HepG2 (cell line): ENCODE measurements at regions not wholly inside any gene's neighbourhood (a gene's known extent, or its start where the extent isn't known, plus 50 kb on each side); places are given as distances from the start of the nearest gene placed in this dataset.

ENCODE experiments used
- ATAC-seq: fragments of 200-7000 bp; cut with Tn5 transposase; 3 replicates; pipeline ENCODE4 v1.9.1; 2020; ENCODE audit warnings: mild to moderate bottlenecking, moderate library complexity
- BruUV-seq: library from RNA; stranded (reverse); fragments of 400-500 nt; replicated peaks from 2 replicates; lab custom pipeline; 2021; lab: Mats Ljungman, UMichigan
- CTCF ChIA-PET: fragments of 300-600 bp; formaldehyde crosslinking; extraction: SDS; loops from one replicate; lab custom pipeline; 2021; ENCODE audit warnings: low total read pairs, inconsistent platforms, low intra/inter-chr PET ratio; lab: Yijun Ruan, JAX
- POLR2A ChIA-PET: fragments of 350-600 bp; sonication (Branson Sonifier 250); formaldehyde crosslinking; loops from one replicate; lab custom pipeline; 2020; ENCODE audit warnings: antibody characterized with exemption, inconsistent platforms; lab: Yijun Ruan, JAX
- DNase-seq: peaks from one replicate; pipeline ENCODE4 v3.0.0-alpha.2; 2015; ENCODE audit warnings: low spot score
- FAIRE-seq: peaks from 3 replicates; lab custom pipeline; 2011; peaks lifted over from hg19 to GRCh38; lab: Jason Lieb, UNC
- H2AFZ ChIP-seq: one replicate; pipeline ENCODE4 v1.6.1; 2011; ENCODE audit warnings: low read length, inconsistent platforms
- H3K27ac ChIP-seq: fragments of 300-600 bp; 3 replicates; pipeline ENCODE4 v1.8.0; 2011; ENCODE audit warnings: mixed run types, mild to moderate bottlenecking, mixed read lengths, low read length, inconsistent platforms; ENCODE audit not compliant: insufficient read depth; ENCODE audit errors: extremely low read length
- H3K27me3 ChIP-seq, 2 experiments: fragments of 200-600 bp in 1 of 2; 2 replicates in 1 of 2; 3 replicates in 1 of 2; pipeline versions ENCODE4 v1.6.0 to v1.8.0; 2011; ENCODE audit warnings: low read length in 2 of 2, mild to moderate bottlenecking in 2 of 2, moderate library complexity in 2 of 2, inconsistent platforms in 1 of 2; ENCODE audit not compliant: insufficient read depth in 2 of 2, control insufficient read depth in 1 of 2
- H3K36me3 ChIP-seq, 2 experiments: fragments of 200-600 bp in 1 of 2; replicated peaks in 1 of 2; 2 replicates in 1 of 2; 3 replicates in 1 of 2; pipeline versions ENCODE4 v1.5.1 to v1.8.0; 2011; ENCODE audit warnings: low read length in 2 of 2, inconsistent platforms in 1 of 2; ENCODE audit not compliant: insufficient read depth in 2 of 2, control insufficient read depth in 1 of 2
- H3K4me1 ChIP-seq: 2 replicates; pipeline ENCODE4 v1.5.1; 2012; ENCODE audit warnings: low read length, inconsistent platforms; ENCODE audit not compliant: insufficient read depth
- H3K4me2 ChIP-seq: 2 replicates; pipeline ENCODE4 v1.6.0; 2011; ENCODE audit warnings: low read depth, low read length, inconsistent platforms
- H3K4me3 ChIP-seq, 3 experiments: fragments of 200-600 bp in 1 of 3; sonication (generic), shearing (Covaris generic) in 1 of 3; replicated peaks in 1 of 3; 2 replicates each; pipeline ENCODE4 v1.5.1; 2011 to 2016; ENCODE audit warnings: low read length in 3 of 3, inconsistent platforms in 2 of 3, low read depth in 2 of 3, mild to moderate bottlenecking in 2 of 3, control low read depth in 1 of 3, mixed read lengths in 1 of 3; ENCODE audit not compliant: insufficient read depth in 1 of 3
- H3K79me2 ChIP-seq: one replicate; pipeline ENCODE4 v1.6.1; 2011; ENCODE audit warnings: low read length, inconsistent platforms; ENCODE audit not compliant: insufficient read depth
- H3K9ac ChIP-seq: 2 replicates; pipeline ENCODE4 v1.6.0; 2011; ENCODE audit warnings: mild to moderate bottlenecking, low read depth, low read length, inconsistent platforms; ENCODE audit not compliant: insufficient read depth
- H3K9me3 ChIP-seq: 2 replicates; pipeline ENCODE4 v1.5.1; 2012; ENCODE audit warnings: mild to moderate bottlenecking, low read length
- H4K20me1 ChIP-seq: 2 replicates; pipeline ENCODE4 v1.6.0; 2011; ENCODE audit warnings: inconsistent platforms, mild to moderate bottlenecking, low read length, moderate library complexity; ENCODE audit not compliant: insufficient read depth
- ELF3 ChIP-seq: IDR thresholded peaks from 2 replicates; pipeline ENCODE4 v1.6.1; 2016; ENCODE audit warnings: missing genetic modification reagents, missing compliant biosample characterization
- KLF15 ChIP-seq: sonication (generic); formaldehyde crosslinking; IDR thresholded peaks from 2 replicates; pipeline ENCODE4 v1.8.1; 2023; ENCODE audit warnings: borderline replicate concordance, mild to moderate bottlenecking, inconsistent platforms, missing genetic modification reagents, mixed read lengths
- MAFF ChIP-seq: IDR thresholded peaks from 2 replicates; pipeline ENCODE4 v1.6.1; 2011; ENCODE audit warnings: low read depth, low read length, improper control_type of control experiment
- MAFK ChIP-seq, 2 experiments: IDR thresholded peaks in 1 of 2; conservative IDR thresholded peaks in 1 of 2; 2 replicates each; pipeline ENCODE4 v1.6.1; 2011; ENCODE audit warnings: improper control_type of control experiment in 2 of 2, low read length in 2 of 2
- NFE2L2 ChIP-seq: fragments of 150-350 bp; IDR thresholded peaks from 2 replicates; pipeline ENCODE4 v1.6.1; 2014; ENCODE audit warnings: low read length
- RAD21 ChIP-seq: fragments of 450-650 bp; formaldehyde crosslinking; IDR thresholded peaks from 2 replicates; pipeline ENCODE4 v1.5.0; 2020; ENCODE audit warnings: mild to moderate bottlenecking
- SP4 ChIP-seq: sonication (generic); formaldehyde crosslinking; IDR thresholded peaks from 2 replicates; pipeline ENCODE4 v1.8.1; 2023; ENCODE audit warnings: mild to moderate bottlenecking, missing genetic modification reagents
- ZBTB20 ChIP-seq: sonication (generic); formaldehyde crosslinking; IDR thresholded peaks from 2 replicates; pipeline ENCODE4 v1.8.1; 2023; ENCODE audit warnings: missing genetic modification reagents, low read depth, mild to moderate bottlenecking, borderline replicate concordance
- ZNF496 ChIP-seq: sonication (generic); formaldehyde crosslinking; IDR thresholded peaks from 2 replicates; pipeline ENCODE4 v1.8.1; 2023; ENCODE audit warnings: mild to moderate bottlenecking, moderate library complexity, missing genetic modification reagents; ENCODE audit not compliant: insufficient replicate concordance
- ZNF558 ChIP-seq: sonication (generic); formaldehyde crosslinking; IDR thresholded peaks from 2 replicates; pipeline ENCODE4 v1.9.0; 2022; ENCODE audit warnings: mild to moderate bottlenecking, missing genetic modification reagents, borderline replicate concordance
- ZNF563 ChIP-seq: sonication (generic); formaldehyde crosslinking; IDR thresholded peaks from 2 replicates; pipeline ENCODE4 v1.8.0; 2022; ENCODE audit warnings: mild to moderate bottlenecking, moderate library complexity, missing genetic modification reagents
- ZNF616 ChIP-seq: sonication (generic); formaldehyde crosslinking; IDR thresholded peaks from 2 replicates; pipeline ENCODE4 v1.5.0; 2020; ENCODE audit warnings: low read depth, mild to moderate bottlenecking, missing genetic modification reagents
- WGBS: methylation state at CpG from one replicate; pipeline ENCODE4 v1.1.6; 2017; ENCODE audit warnings: low lambda C conversion rate; 5-methylcytosine and 5-hydroxymethylcytosine counted together
- in situ Hi-C: cut with HindIII; loops from 2 replicates; pipeline ENCODE4 v1.10.0; 2017; ENCODE audit warnings: low pct_unique_long_range_greater_than_20kb; ENCODE audit not compliant: extremely low pct_ligation_motif_present
- intact Hi-C: fragments of 100-400 bp; cut with micrococcal nuclease; formaldehyde crosslinking; loops from one replicate; pipeline ENCODE4 v1.10.0; 2022; ENCODE audit not compliant: unreplicated experiment
- TF ChIP-seq, protein P1 (sequence below): sonication (generic); formaldehyde crosslinking; IDR thresholded peaks from 2 replicates; pipeline ENCODE4 v1.4.0; 2020; ENCODE audit warnings: missing genetic modification reagents
- TF ChIP-seq, protein P2 (sequence below): sonication (generic); formaldehyde crosslinking; IDR thresholded peaks from 2 replicates; pipeline ENCODE4 v1.5.1; 2020; ENCODE audit warnings: missing genetic modification reagents, mild to moderate bottlenecking, borderline replicate concordance
- TF ChIP-seq, protein P3 (sequence below): IDR thresholded peaks from 2 replicates; pipeline ENCODE4 v1.6.1; 2016; ENCODE audit warnings: low read depth, control low read depth

DNA sequence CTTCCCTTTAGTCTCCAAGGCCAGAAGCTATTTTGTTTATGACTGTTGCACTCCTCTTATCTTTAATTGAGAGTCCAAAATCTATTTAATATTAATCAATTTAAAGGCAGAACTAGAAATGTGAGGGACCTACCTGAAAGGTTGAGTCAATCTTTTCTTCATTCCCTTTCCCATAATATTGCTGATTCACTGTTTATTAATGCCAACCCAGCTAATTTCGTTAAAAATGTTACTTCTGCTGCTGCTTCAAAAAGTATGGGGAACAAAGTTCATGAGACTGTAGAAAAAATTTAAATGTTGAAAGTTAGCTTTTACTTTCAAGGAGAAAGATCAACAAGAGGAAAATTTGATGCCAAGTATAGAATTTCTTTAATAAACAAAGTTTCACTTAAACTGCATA, 365.3 kb downstream of the TENT5A start:
- H3K4me1 ChIP-seq: peaks cover 24% of the 10 kb centered on the region
- DNase-seq (no peak), FAIRE-seq (no peak), ATAC-seq (no peak)
- WGBS: 0% methylated on average over 1 of the region's 1 CpG
- ChIA-PET POLR2A (no interaction called here), CTCF (no interaction called here)
- H3K9ac ChIP-seq: no peak overlapping the region
- H3K9me3 ChIP-seq: peaks cover 11% of the 10 kb centered on the region; the same call in 1 of the 2 replicates
- H3K79me2 ChIP-seq: no peaks in the 10 kb centered on the region
- no peaks in the 10 kb centered on the region for H4K20me1 ChIP-seq
- H3K4me3 ChIP-seq: no peak overlapping the region
- no peak overlapping the region for H2AFZ ChIP-seq
- H3K4me2 ChIP-seq: peak overlapping the region; percentile 23; the same call in 1 of the 2 replicates
- BruUV-seq: no TSS peak
- in situ Hi-C loops (no loop called here), intact Hi-C loops (loop anchor here (10.0 kb wide), 1 partner anchor 368 kb away; the partner anchor contains the start of gene TENT5A)
- no peak overlapping the region for H3K27ac ChIP-seq
- no peaks in the 10 kb centered on the region for H3K36me3 ChIP-seq
- TF ChIP-seq MAFK (conservative IDR thresholded peaks at IDR 0.05 in 1 of 2, IDR thresholded peaks at IDR 0.05 in 1 of 2; ENCODE audit: low read length in 2 of 2) (peak; percentile 89), NFE2L2 (0 out of 2 replicates have a peak, but pooled peaks have one; percentile 43), MAFF (peak; percentile 92), ZNF496 (CRISPR knock-in tag) (no peak)
- no peaks in the 10 kb centered on the region for H3K27me3 ChIP-seq

DNA sequence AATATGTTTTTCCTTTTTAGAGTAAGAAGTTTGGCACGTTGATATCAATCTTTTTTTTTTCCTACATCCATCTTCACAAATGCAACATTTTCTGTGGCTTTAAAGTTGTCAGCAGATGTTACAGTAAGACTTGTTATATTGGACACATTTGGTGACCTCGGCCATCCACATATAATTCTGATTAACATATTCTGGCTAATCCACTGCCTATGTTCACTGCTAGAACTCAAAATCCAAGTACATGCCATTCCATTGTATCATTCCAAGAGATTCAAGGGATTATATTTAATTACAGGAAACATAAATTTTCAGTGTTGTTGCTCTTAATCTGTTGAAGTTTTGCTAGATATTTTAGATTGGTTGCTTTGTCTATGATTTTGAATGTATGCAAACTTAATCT, 367.6 kb downstream of the TENT5A start:
- in situ Hi-C loops (no loop called here), intact Hi-C loops (loop anchor here (5.0 to 10.0 kb wide), 2 partner anchors 370 to 862 kb away; partner anchors contain the start of genes IBTK and TENT5A)
- Histone ChIP-seq H3K4me1 (peaks cover 47% of the 10 kb centered on the region), H3K4me3 (no peak overlapping the region), H3K9ac (no peak overlapping the region), H4K20me1 (no peaks in the 10 kb centered on the region), H2AFZ (no peak overlapping the region), H3K27me3 (no peaks in the 10 kb centered on the region), H3K79me2 (no peaks in the 10 kb centered on the region), H3K9me3 (no peaks in the 10 kb centered on the region), H3K36me3 (no peaks in the 10 kb centered on the region), H3K27ac (no peak overlapping the region), H3K4me2 (no peak overlapping the region)
- 44% methylated on average over 2 of the region's 2 CpGs for WGBS
- no peak for ATAC-seq
- no peak for FAIRE-seq
- CTCF ChIA-PET: no interaction called here
- POLR2A ChIA-PET: no interaction called here
- no TSS peak for BruUV-seq
- no peak for DNase-seq
- TF ChIP-seq, protein P1, sequence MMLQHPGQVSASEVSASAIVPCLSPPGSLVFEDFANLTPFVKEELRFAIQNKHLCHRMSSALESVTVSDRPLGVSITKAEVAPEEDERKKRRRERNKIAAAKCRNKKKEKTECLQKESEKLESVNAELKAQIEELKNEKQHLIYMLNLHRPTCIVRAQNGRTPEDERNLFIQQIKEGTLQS (CRISPR knock-in tag): no peak
- TF ChIP-seq KLF15 (CRISPR knock-in tag): no peak
- no peak for TF ChIP-seq ZNF563 (CRISPR knock-in tag)
- no peak for TF ChIP-seq ZNF558 (CRISPR knock-in tag)
- no peak for TF ChIP-seq ELF3
- no peak for TF ChIP-seq ZNF616 (CRISPR knock-in tag)
- no peak for TF ChIP-seq MAFF
- TF ChIP-seq, protein P2, sequence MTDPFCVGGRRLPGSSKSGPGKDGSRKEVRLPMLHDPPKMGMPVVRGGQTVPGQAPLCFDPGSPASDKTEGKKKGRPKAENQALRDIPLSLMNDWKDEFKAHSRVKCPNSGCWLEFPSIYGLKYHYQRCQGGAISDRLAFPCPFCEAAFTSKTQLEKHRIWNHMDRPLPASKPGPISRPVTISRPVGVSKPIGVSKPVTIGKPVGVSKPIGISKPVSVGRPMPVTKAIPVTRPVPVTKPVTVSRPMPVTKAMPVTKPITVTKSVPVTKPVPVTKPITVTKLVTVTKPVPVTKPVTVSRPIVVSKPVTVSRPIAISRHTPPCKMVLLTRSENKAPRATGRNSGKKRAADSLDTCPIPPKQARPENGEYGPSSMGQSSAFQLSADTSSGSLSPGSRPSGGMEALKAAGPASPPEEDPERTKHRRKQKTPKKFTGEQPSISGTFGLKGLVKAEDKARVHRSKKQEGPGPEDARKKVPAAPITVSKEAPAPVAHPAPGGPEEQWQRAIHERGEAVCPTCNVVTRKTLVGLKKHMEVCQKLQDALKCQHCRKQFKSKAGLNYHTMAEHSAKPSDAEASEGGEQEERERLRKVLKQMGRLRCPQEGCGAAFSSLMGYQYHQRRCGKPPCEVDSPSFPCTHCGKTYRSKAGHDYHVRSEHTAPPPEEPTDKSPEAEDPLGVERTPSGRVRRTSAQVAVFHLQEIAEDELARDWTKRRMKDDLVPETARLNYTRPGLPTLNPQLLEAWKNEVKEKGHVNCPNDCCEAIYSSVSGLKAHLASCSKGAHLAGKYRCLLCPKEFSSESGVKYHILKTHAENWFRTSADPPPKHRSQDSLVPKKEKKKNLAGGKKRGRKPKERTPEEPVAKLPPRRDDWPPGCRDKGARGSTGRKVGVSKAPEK (CRISPR knock-in tag): no peak
- TF ChIP-seq ZBTB20 (CRISPR knock-in tag): no peak
- TF ChIP-seq SP4 (CRISPR knock-in tag): no peak
- TF ChIP-seq, protein P3, sequence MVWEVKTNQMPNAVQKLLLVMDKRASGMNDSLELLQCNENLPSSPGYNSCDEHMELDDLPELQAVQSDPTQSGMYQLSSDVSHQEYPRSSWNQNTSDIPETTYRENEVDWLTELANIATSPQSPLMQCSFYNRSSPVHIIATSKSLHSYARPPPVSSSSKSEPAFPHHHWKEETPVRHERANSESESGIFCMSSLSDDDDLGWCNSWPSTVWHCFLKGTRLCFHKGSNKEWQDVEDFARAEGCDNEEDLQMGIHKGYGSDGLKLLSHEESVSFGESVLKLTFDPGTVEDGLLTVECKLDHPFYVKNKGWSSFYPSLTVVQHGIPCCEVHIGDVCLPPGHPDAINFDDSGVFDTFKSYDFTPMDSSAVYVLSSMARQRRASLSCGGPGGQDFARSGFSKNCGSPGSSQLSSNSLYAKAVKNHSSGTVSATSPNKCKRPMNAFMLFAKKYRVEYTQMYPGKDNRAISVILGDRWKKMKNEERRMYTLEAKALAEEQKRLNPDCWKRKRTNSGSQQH (CRISPR knock-in tag): no peak
- TF ChIP-seq RAD21 (CRISPR knock-in tag): no peak
